ENCODE measurements at regions not wholly inside any gene's neighbourhood (a gene's known extent, or its start where the extent isn't known, plus 50 kb on each side); places are given as distances from the start of the nearest gene placed in this dataset.

GRCh38 chr5:169356181-169356580 is 55.2 kb upstream of the SLIT3 start:
- no peak for DNase-seq (ENCODE audit: low spot score)
- no peak for FAIRE-seq

- DNase-seq (ENCODE audit: low spot score) (no peak), FAIRE-seq (peak; percentile 28)
Observed at GRCh38 chr5:169354921-169355320, 54.0 kb upstream of the SLIT3 start.

- FAIRE-seq, result peak; percentile 81
- peak; percentile 43 for DNase-seq (ENCODE audit: low spot score)
Observed at GRCh38 chr5:169354263-169354662, 53.3 kb upstream of the SLIT3 start.

GRCh38 chr5:169352901-169353300 is 52.0 kb upstream of the SLIT3 start:
- DNase-seq (ENCODE audit: low spot score), result no peak
- FAIRE-seq, result no peak

- FAIRE-seq (no peak), DNase-seq (ENCODE audit: low spot score) (no peak)
Observed at GRCh38 chr5:169351721-169352120, 50.8 kb upstream of the SLIT3 start.

GRCh38 chr5:169350759-169351240 is 49.9 kb upstream of the SLIT3 start:
- FAIRE-seq, result peak; percentile 99
- DNase-seq (ENCODE audit: low spot score), result peak; percentile 100

All from RCC 7860 (cell line).